Ovary (tissue), 7 donors: ENCODE measurements at regions not wholly inside any gene's neighbourhood (a gene's known extent, or its start where the extent isn't known, plus 50 kb on each side); places are given as distances from the start of the nearest gene placed in this dataset.

Experiments
- DNase-seq, 5 donors: peaks; one replicate each; pipeline ENCODE4 v3.0.0-alpha.2; 2019 to 2020
- H3K27ac ChIP-seq, 2 donors: fragments of 200-600 bp; one replicate each; pipeline versions ENCODE4 v1.5.1 to v1.8.0; 2019 to 2022
- H3K27me3 ChIP-seq: fragments of 200-600 bp; one replicate; pipeline ENCODE4 v1.8.0; 2022
- H3K36me3 ChIP-seq: fragments of 200-600 bp; sonication (generic); one replicate; pipeline ENCODE4 v1.5.1; 2019
- H3K4me1 ChIP-seq: one replicate; pipeline ENCODE4 v1.8.1; 2013; ENCODE audit warnings: mild to moderate bottlenecking, moderate library complexity; ENCODE audit not compliant: insufficient read depth
- H3K4me3 ChIP-seq: fragments of 200-600 bp; sonication (generic); one replicate; pipeline ENCODE4 v1.5.1; 2017
- H3K9me3 ChIP-seq, 2 donors: fragments of 200-600 bp in 1 of 2; sonication (generic) in 1 of 2; one replicate each; pipeline versions ENCODE4 v1.5.1 to v1.8.1; 2013 to 2019; ENCODE audit warnings: mild to moderate bottlenecking in 1 of 2, moderate library complexity in 1 of 2
- CTCF ChIP-seq, 3 donors: fragments of 450-650 bp in 2 of 3; fragments of 200-600 bp in 1 of 3; IDR thresholded peaks; one replicate each; pipeline versions ENCODE4 v1.5.1 to v1.8.0; 2016 to 2022; ENCODE audit warnings: antibody characterized with exemption in 3 of 3, mild to moderate bottlenecking in 1 of 3
- EP300 ChIP-seq: sonication (generic); formaldehyde crosslinking; IDR thresholded peaks from one replicate; pipeline ENCODE4 v1.6.1; 2017; ENCODE audit warnings: antibody characterized with exemption
- POLR2A ChIP-seq: fragments of 450-650 bp; IDR thresholded peaks from one replicate; pipeline ENCODE4 v1.6.1; 2017; ENCODE audit warnings: antibody characterized with exemption, mild to moderate bottlenecking, moderate library complexity
- WGBS, 3 donors: extraction: QIAGEN DNeasy Blood & Tissue Kit in 1 of 3; methylation state at CpG; one replicate each; pipeline versions ENCODE4 v1.1.5 to v1.1.7; 2013 to 2017; 5-methylcytosine and 5-hydroxymethylcytosine counted together
- intact Hi-C, 4 donors: fragments of 100-400 bp; cut with DNase I; formaldehyde crosslinking; loops; one replicate each; pipeline versions ENCODE4 v1.11.0 to v1.15.1; 2022 to 2023
- donor health status: DM: no; HTN: no; CAD: no; lungs with moderate emphysema.
- donor health status: DM: no; HTN: no; CAD: no.
- donor health status: Bipolar disorder and iron deficiency.
- donor health status: DM: no; HTN: no; CAD: no.
- donor health status: DM: yes; HTN: yes; CAD: no.

- Histone ChIP-seq H3K27ac (no peak overlapping the region), H3K36me3 (no peaks in the 10 kb centered on the region), H3K9me3 (no peaks in the 10 kb centered on the region), H3K27me3 (no peaks in the 10 kb centered on the region), H3K4me1 (no peaks in the 10 kb centered on the region), H3K4me3 (no peak overlapping the region)
- no peak for DNase-seq
- no peak for TF ChIP-seq CTCF (IDR thresholded peaks at IDR 0.05)
- no peak for TF ChIP-seq EP300
- no peak for TF ChIP-seq POLR2A
- 83 to 88% (median 83%) methylated on average over 5 of the region's 5 CpGs for WGBS, 3 donors
- intact Hi-C loops = no loop called here
These were observed 459.7 kb downstream of the EBF1 start for GRCh38 chr5:158639881-158640592.

DNA sequence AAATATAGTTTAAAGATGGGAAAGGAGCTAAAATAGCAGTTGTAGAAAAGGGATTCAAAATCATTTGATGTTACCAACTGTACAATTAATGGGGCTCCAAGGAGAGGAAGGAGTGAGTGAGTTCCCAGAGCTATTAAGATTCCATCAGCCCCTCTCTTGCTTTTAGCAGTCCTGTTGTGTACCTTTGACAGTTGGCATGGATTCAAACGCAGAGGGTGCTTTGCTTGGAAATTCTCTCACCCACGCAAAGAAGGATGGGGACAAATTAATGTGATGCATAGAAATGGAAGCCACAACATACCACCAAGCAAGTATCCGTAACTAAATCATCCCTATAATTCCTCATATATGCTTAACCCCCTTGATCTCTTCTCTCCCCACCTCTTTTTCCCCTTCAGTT, 461.3 kb downstream of the EBF1 start:
- Histone ChIP-seq H3K9me3 (no peaks in the 10 kb centered on the region), H3K4me3 (no peak overlapping the region), H3K27ac (no peak overlapping the region), H3K4me1 (no peaks in the 10 kb centered on the region), H3K36me3 (no peaks in the 10 kb centered on the region), H3K27me3 (no peaks in the 10 kb centered on the region)
- 80 to 90% (median 82%) methylated on average over 3 of the region's 3 CpGs for whole genome bisulfite sequencing, 3 donors
- no peak for DNase-seq
- TF ChIP-seq EP300 (no peak), CTCF (IDR thresholded peaks at IDR 0.05) (no peak), POLR2A (no peak)
- intact Hi-C loops = no loop called here

GRCh38 chr5:158637039-158637438, 462.7 kb downstream of the EBF1 start:
- H3K4me1 ChIP-seq = no peaks in the 10 kb centered on the region
- WGBS, 3 donors = 37 to 80% (median 37%) methylated on average over 1 of the region's 1 CpG
- TF ChIP-seq POLR2A = no peak
- TF ChIP-seq EP300 = no peak
- no peak for TF ChIP-seq CTCF (IDR thresholded peaks at IDR 0.05)
- H3K36me3 ChIP-seq = no peaks in the 10 kb centered on the region
- no peak overlapping the region for H3K4me3 ChIP-seq
- intact Hi-C loops = no loop called here
- H3K27me3 ChIP-seq = no peaks in the 10 kb centered on the region
- H3K9me3 ChIP-seq = no peaks in the 10 kb centered on the region
- DNase-seq = no peak
- H3K27ac ChIP-seq = no peak overlapping the region

DNA sequence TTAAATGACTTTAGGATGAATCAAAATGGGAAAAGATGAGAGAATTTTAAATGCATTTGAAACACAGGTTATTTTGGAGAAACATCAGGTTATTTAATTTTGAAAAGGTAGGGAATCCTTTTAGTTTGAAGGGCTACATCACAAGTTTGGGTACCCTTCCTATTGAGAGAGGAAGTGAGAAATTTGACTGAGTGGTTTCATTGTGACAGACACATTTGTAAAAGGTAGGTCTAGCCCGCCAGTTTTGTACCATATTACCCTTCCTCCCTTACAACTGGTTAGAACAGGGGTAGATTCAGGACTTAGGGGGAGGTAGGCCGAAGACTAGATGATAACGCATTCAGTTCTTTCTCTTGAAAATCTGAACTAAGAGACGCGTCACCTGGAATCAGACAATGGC, 464.2 kb downstream of the EBF1 start:
- Histone ChIP-seq H3K4me1 (no peaks in the 10 kb centered on the region), H3K4me3 (no peak overlapping the region), H3K27ac (no peak overlapping the region), H3K9me3 (no peaks in the 10 kb centered on the region), H3K27me3 (no peaks in the 10 kb centered on the region), H3K36me3 (no peaks in the 10 kb centered on the region)
- no peak for DNase-seq
- TF ChIP-seq POLR2A (no peak), CTCF (IDR thresholded peaks at IDR 0.05) (no peak), EP300 (no peak)
- intact Hi-C loops = no loop called here
- WGBS, 3 donors = 98 to 99% (median 98%) methylated on average over 5 of the region's 5 CpGs
